K562 (cell line): ENCODE measurements at regions not wholly inside any gene's neighbourhood (a gene's known extent, or its start where the extent isn't known, plus 50 kb on each side); places are given as distances from the start of the nearest gene placed in this dataset.

Experiments used
- ATAC-seq: fragments of 200-7000 bp; cut with Tn5 transposase; 3 replicates; pipeline ENCODE4 v1.9.1; 2020; ENCODE audit warnings: moderate library complexity
- BruUV-seq: library from RNA; stranded (reverse); fragments of 400-500 nt; replicated peaks from 2 replicates; lab custom pipeline; 2021; lab: Mats Ljungman, UMichigan
- CTCF ChIA-PET: fragments of 300-600 bp; formaldehyde crosslinking; extraction: SDS; loops from one replicate; lab custom pipeline; 2021; ENCODE audit warnings: low intra/inter-chr PET ratio; lab: Yijun Ruan, JAX
- POLR2A ChIA-PET: fragments of 300-600, 350-650 bp; sonication (Branson Sonifier 250); formaldehyde crosslinking; extraction: SDS; loops from one replicate; lab custom pipeline; 2021; ENCODE audit warnings: antibody characterized with exemption, inconsistent platforms; lab: Yijun Ruan, JAX
- DNase-seq, 4 experiments: peaks; one replicate each; pipeline versions ENCODE4 v3.0.0 to v3.0.0-alpha.2; 2011 to 2018; ENCODE audit warnings: low spot score in 3 of 4, mixed read lengths in 3 of 4; ENCODE audit errors: extremely low read depth in 1 of 4
- FAIRE-seq: peaks from 2 replicates; lab custom pipeline; 2011; peaks lifted over from hg19 to GRCh38; lab: Jason Lieb, UNC
- H2AFZ ChIP-seq: 2 replicates; pipeline ENCODE4 v1.6.0; 2011; ENCODE audit warnings: low read depth, low read length, control low read depth, inconsistent platforms
- H3K27ac ChIP-seq: fragments of 200-600 bp; 3 replicates; pipeline ENCODE4 v1.8.0; 2011; ENCODE audit warnings: low read depth, mild to moderate bottlenecking, control low read depth, inconsistent platforms, low read length, moderate library complexity, mixed read lengths; ENCODE audit errors: extremely low read depth
- H3K27me3 ChIP-seq, 2 experiments: fragments of 300-600 bp in 1 of 2; 2 replicates in 1 of 2; 3 replicates in 1 of 2; pipeline versions ENCODE4 v1.6.0 to v1.8.0; 2011; ENCODE audit warnings: inconsistent platforms in 2 of 2, low read length in 2 of 2, mild to moderate bottlenecking in 1 of 2, mixed read lengths in 1 of 2, moderate library complexity in 1 of 2; ENCODE audit not compliant: control insufficient read depth in 2 of 2, insufficient read depth in 2 of 2
- H3K36me3 ChIP-seq: fragments of 300-600 bp; 3 replicates; pipeline ENCODE4 v1.8.0; 2011; ENCODE audit warnings: mild to moderate bottlenecking, low read length, inconsistent platforms; ENCODE audit not compliant: control insufficient read depth, insufficient read depth
- H3K4me1 ChIP-seq, 2 experiments: fragments of 200-600 bp in 1 of 2; replicated peaks in 1 of 2; 2 replicates in 1 of 2; 3 replicates in 1 of 2; pipeline versions ENCODE4 v1.5.1 to v1.8.0; 2011; ENCODE audit warnings: inconsistent platforms in 2 of 2, low read length in 2 of 2, mild to moderate bottlenecking in 1 of 2, mixed read lengths in 1 of 2, moderate library complexity in 1 of 2; ENCODE audit not compliant: control insufficient read depth in 2 of 2, insufficient read depth in 2 of 2
- H3K4me2 ChIP-seq: 2 replicates; pipeline ENCODE4 v1.6.1; 2011; ENCODE audit warnings: low read length, control low read depth, inconsistent platforms, mixed read lengths; ENCODE audit not compliant: insufficient read depth
- H3K4me3 ChIP-seq: fragments of 200-600 bp; sonication (generic), shearing (Covaris generic); 2 replicates; pipeline ENCODE4 v1.5.1; 2016; ENCODE audit warnings: control low read depth, inconsistent platforms
- H3K79me2 ChIP-seq: fragments of 200-600 bp; 3 replicates; pipeline ENCODE4 v1.8.0; 2011; ENCODE audit warnings: low read length, inconsistent platforms; ENCODE audit not compliant: control insufficient read depth, insufficient read depth
- H3K9ac ChIP-seq, 2 experiments: 2 replicates each; pipeline versions ENCODE4 v1.6.0 to v1.6.1; 2011; ENCODE audit warnings: low read depth in 2 of 2, low read length in 2 of 2, control low read depth in 1 of 2, inconsistent platforms in 1 of 2, mild to moderate bottlenecking in 1 of 2, mixed read lengths in 1 of 2; ENCODE audit not compliant: insufficient read depth in 1 of 2
- H3K9me1 ChIP-seq: one replicate; pipeline ENCODE4 v1.6.0; 2011; ENCODE audit warnings: inconsistent platforms, mild to moderate bottlenecking, low read length, moderate library complexity; ENCODE audit not compliant: control insufficient read depth, insufficient read depth
- H3K9me3 ChIP-seq: replicated peaks from 2 replicates; pipeline ENCODE4 v1.5.1; 2011; ENCODE audit warnings: low read depth, low read length, inconsistent platforms; ENCODE audit not compliant: control insufficient read depth, insufficient read depth
- H4K20me1 ChIP-seq: replicated peaks from 2 replicates; pipeline ENCODE4 v1.6.1; 2011; ENCODE audit warnings: low read length, inconsistent platforms, mixed read lengths; ENCODE audit not compliant: control insufficient read depth, insufficient read depth
- ASH1L ChIP-seq: fragments of 450-650 bp; IDR thresholded peaks from 2 replicates; pipeline ENCODE4 v1.6.1; 2018; ENCODE audit warnings: borderline replicate concordance, mild to moderate bottlenecking, low read depth; ENCODE audit not compliant: partially characterized antibody
- FOS ChIP-seq: IDR thresholded peaks from 3 replicates; pipeline ENCODE4 v1.6.1; 2011; ENCODE audit not compliant: insufficient read length; ENCODE audit errors: extremely low read depth
- MTA1 ChIP-seq: fragments of 450-650 bp; IDR thresholded peaks from 2 replicates; pipeline ENCODE4 v1.6.1; 2017; ENCODE audit warnings: borderline replicate concordance
- PHF8 ChIP-seq: fragments of 200-600 bp; sonication (generic); IDR thresholded peaks from 2 replicates; pipeline ENCODE4 v1.6.1; 2012; ENCODE audit warnings: mixed run types, mild to moderate bottlenecking, inconsistent platforms, low read length, moderate library complexity, borderline replicate concordance
- TCF3 ChIP-seq: sonication (generic); formaldehyde crosslinking; IDR thresholded peaks from 2 replicates; pipeline ENCODE4 v1.4.0; 2020; ENCODE audit warnings: mild to moderate bottlenecking, missing genetic modification reagents
- ZNF507 ChIP-seq: conservative IDR thresholded peaks from 2 replicates; pipeline ENCODE4 v1.6.1; 2017; ENCODE audit warnings: missing genetic modification characterization, missing compliant biosample characterization
- WGBS: fragments of 100-300 bp; shearing (Covaris generic); methylation state at CpG from one replicate; pipeline ENCODE4 v1.1.6; 2016; ENCODE audit warnings: low coverage, mixed read lengths; ENCODE audit not compliant: insufficient coverage; ENCODE audit errors: missing lambda C conversion rate; 5-methylcytosine and 5-hydroxymethylcytosine counted together
- in situ Hi-C: fragments of 300-500 bp; cut with MboI; formaldehyde crosslinking; loops from 4 replicates; pipeline ENCODE4 v1.15.0; 2018; ENCODE audit warnings: inconsistent platforms, mixed read lengths
- intact Hi-C: fragments of 100-400 bp; cut with micrococcal nuclease; formaldehyde crosslinking; loops from 2 replicates; pipeline ENCODE4 v1.14.2; 2022
- TF ChIP-seq, protein P1 (sequence below): sonication (generic); IDR thresholded peaks from 2 replicates; pipeline ENCODE4 v1.6.1; 2016
- TF ChIP-seq, protein P2 (sequence below): fragments of 450-650 bp; formaldehyde crosslinking; IDR thresholded peaks from 2 replicates; pipeline ENCODE4 v1.4.0; 2020; ENCODE audit warnings: mild to moderate bottlenecking, moderate library complexity
- TF ChIP-seq, protein P3 (sequence below): fragments of 250-450 bp; sonication (Bioruptor Pico); IDR thresholded peaks from 2 replicates; pipeline ENCODE4 v1.8.0; 2021; ENCODE audit warnings: mild to moderate bottlenecking, moderate library complexity

DNA sequence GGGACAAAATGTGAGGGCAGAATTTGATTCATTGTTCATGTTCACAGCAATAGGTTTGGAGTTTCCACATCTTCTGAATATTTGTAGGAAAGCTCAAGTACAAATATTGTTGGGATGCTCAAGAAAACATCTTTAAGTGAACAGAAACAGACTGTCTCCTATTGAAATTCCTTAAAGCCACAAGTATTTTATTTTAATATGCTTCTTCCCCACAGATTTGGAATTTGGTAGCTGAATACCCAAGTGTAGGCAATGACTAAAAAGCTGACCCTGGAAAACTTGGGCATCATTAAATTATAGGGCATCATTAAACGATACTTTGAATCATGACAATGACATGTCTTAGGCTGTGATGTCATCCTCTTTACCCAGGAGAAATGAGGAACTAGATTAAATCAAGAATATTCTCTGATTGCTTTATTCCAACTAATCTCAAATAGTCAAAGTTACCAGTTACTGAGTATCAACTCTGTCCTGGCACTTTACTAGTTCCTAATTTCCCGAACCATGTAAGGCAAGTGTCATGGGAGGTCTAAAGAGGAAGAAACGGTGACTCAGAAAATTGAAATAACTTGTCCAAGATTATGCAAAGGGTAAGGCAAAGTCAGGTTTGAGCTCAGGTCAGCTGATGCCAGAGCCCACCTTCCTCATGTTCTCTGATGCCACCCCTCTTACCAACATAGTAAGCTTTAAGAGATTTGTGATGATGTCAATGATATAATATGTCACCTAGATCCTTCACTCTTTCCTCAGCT lies 223.1 kb upstream of the LEF1 start:
- ChIA-PET CTCF (no interaction called here), POLR2A (no interaction called here)
- Histone ChIP-seq H3K9me3 (no peaks in the 10 kb centered on the region), H4K20me1 (no peaks in the 10 kb centered on the region), H3K4me1 (no peaks in the 10 kb centered on the region), H3K27me3 (peaks cover 2% of the 10 kb centered on the region in 2 experiments; a peak in 1 of 5 replicates), H3K4me3 (no peak overlapping the region), H3K9ac (no peak overlapping the region), H3K4me2 (no peak overlapping the region), H3K36me3 (no peaks in the 10 kb centered on the region), H3K9me1 (no peaks in the 10 kb centered on the region), H3K27ac (no peak overlapping the region), H2AFZ (no peak overlapping the region), H3K79me2 (no peaks in the 10 kb centered on the region)
- in situ Hi-C loops (no loop called here), intact Hi-C loops (no loop called here)
- WGBS = 6% methylated on average over 3 of the region's 3 CpGs
- BruUV-seq = no TSS peak
- DNase-seq (no peak), FAIRE-seq (peak; percentile 29), ATAC-seq (no peak)
- TF ChIP-seq, protein P1, sequence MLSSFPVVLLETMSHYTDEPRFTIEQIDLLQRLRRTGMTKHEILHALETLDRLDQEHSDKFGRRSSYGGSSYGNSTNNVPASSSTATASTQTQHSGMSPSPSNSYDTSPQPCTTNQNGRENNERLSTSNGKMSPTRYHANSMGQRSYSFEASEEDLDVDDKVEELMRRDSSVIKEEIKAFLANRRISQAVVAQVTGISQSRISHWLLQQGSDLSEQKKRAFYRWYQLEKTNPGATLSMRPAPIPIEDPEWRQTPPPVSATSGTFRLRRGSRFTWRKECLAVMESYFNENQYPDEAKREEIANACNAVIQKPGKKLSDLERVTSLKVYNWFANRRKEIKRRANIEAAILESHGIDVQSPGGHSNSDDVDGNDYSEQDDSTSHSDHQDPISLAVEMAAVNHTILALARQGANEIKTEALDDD = peak; percentile 59; the same call in 1 of the 2 replicates
- TF ChIP-seq ASH1L = no peak

- Histone ChIP-seq H3K9me1 (no peaks in the 10 kb centered on the region), H3K79me2 (no peaks in the 10 kb centered on the region), H3K4me2 (no peak overlapping the region), H3K4me3 (no peak overlapping the region), H3K27ac (no peak overlapping the region), H3K27me3 (no peaks in the 10 kb centered on the region), H3K9ac (no peak overlapping the region), H3K9me3 (no peaks in the 10 kb centered on the region), H4K20me1 (no peaks in the 10 kb centered on the region), H3K4me1 (no peaks in the 10 kb centered on the region), H3K36me3 (no peaks in the 10 kb centered on the region), H2AFZ (no peak overlapping the region)
- ChIA-PET POLR2A (interaction anchor here (1.0 kb wide), 1 partner anchor 366 kb away, joined by 3 read pairs; no protein-coding TSS in a partner anchor), CTCF (no interaction called here)
- no TSS peak for BruUV-seq
- intact Hi-C loops = no loop called here
- ATAC-seq (no peak), DNase-seq (no peak), FAIRE-seq (no peak)
- 17% methylated on average over 2 of the region's 2 CpGs for WGBS
- in situ Hi-C loops = no loop called here
- TF ChIP-seq FOS (no peak), PHF8 (no peak), ZNF507 (tag) (no peak), MTA1 (no peak), TCF3 (CRISPR knock-in tag) (no peak)
- TF ChIP-seq, protein P2, sequence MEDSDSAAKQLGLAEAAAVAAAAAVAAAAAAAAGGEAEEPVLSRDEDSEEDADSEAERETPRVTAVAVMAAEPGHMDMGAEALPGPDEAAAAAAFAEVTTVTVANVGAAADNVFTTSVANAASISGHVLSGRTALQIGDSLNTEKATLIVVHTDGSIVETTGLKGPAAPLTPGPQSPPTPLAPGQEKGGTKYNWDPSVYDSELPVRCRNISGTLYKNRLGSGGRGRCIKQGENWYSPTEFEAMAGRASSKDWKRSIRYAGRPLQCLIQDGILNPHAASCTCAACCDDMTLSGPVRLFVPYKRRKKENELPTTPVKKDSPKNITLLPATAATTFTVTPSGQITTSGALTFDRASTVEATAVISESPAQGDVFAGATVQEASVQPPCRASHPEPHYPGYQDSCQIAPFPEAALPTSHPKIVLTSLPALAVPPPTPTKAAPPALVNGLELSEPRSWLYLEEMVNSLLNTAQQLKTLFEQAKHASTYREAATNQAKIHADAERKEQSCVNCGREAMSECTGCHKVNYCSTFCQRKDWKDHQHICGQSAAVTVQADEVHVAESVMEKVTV (CRISPR knock-in tag) = no peak
- TF ChIP-seq, protein P3, sequence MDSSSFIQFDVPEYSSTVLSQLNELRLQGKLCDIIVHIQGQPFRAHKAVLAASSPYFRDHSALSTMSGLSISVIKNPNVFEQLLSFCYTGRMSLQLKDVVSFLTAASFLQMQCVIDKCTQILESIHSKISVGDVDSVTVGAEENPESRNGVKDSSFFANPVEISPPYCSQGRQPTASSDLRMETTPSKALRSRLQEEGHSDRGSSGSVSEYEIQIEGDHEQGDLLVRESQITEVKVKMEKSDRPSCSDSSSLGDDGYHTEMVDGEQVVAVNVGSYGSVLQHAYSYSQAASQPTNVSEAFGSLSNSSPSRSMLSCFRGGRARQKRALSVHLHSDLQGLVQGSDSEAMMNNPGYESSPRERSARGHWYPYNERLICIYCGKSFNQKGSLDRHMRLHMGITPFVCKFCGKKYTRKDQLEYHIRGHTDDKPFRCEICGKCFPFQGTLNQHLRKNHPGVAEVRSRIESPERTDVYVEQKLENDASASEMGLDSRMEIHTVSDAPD (CRISPR knock-in tag) = no peak
Observed at GRCh38 chr4:108385076-108385475, 216.3 kb upstream of the LEF1 start.
